ENCODE measurements at regions not wholly inside any gene's neighbourhood (a gene's known extent, or its start where the extent isn't known, plus 50 kb on each side); places are given as distances from the start of the nearest gene placed in this dataset.

GRCh38 chr17:77281122-77281903, 140.5 kb downstream of the SEC14L1 start (continued):
- TF ChIP-seq ZNF766 (CRISPR knock-in tag; IDR thresholded peaks at IDR 0.05; ENCODE audit: borderline replicate concordance) (no peak), SIN3B (IDR thresholded peaks at IDR 0.05; ENCODE audit: low read length) (no peak), KDM2A (CRISPR knock-in tag; IDR thresholded peaks at IDR 0.05; ENCODE audit: borderline replicate concordance, low read depth) (peak; percentile 73; the same call in 1 of the 2 replicates), LRRFIP1 (CRISPR knock-in tag; conservative IDR thresholded peaks at IDR 0.05) (0 out of 2 replicates have a peak, but pooled peaks have one; percentile 72), ZNF598 (CRISPR knock-in tag; IDR thresholded peaks at IDR 0.05; ENCODE audit: borderline replicate concordance) (peak; percentile 89), NBN (conservative IDR thresholded peaks at IDR 0.05) (no peak), BCL6 (CRISPR knock-in tag; IDR thresholded peaks at IDR 0.05) (peak; percentile 60), ZMYM4 (CRISPR knock-in tag; IDR thresholded peaks at IDR 0.05) (peak; percentile 49), SMC3 (IDR thresholded peaks at IDR 0.05; ENCODE audit: low read length) (no peak; the same call in 1 of the 2 replicates), DRAP1 (CRISPR knock-in tag; IDR thresholded peaks at IDR 0.05) (peak; percentile 51; the same call in 1 of the 2 replicates), SOX5 (CRISPR knock-in tag; IDR thresholded peaks at IDR 0.05; ENCODE audit: borderline replicate concordance) (no peak), IRF9 (CRISPR knock-in tag; IDR thresholded peaks at IDR 0.05; ENCODE audit: borderline replicate concordance) (peak; percentile 55; the same call in 1 of the 2 replicates), ZNF577 (CRISPR knock-in tag; IDR thresholded peaks at IDR 0.05; ENCODE audit: borderline replicate concordance, low read depth) (no peak), ZNF275 (CRISPR knock-in tag; IDR thresholded peaks at IDR 0.05; ENCODE audit: borderline replicate concordance) (no peak; the same call in 1 of the 2 replicates), FLYWCH1 (CRISPR knock-in tag; IDR thresholded peaks at IDR 0.05) (no peak), ZNF362 (CRISPR knock-in tag; IDR thresholded peaks at IDR 0.05; ENCODE audit: borderline replicate concordance) (no peak), ZNF138 (CRISPR knock-in tag; IDR thresholded peaks at IDR 0.05; ENCODE audit: low read depth) (peak; percentile 57; the same call in 1 of the 2 replicates), ZNF12 (CRISPR knock-in tag; IDR thresholded peaks at IDR 0.05) (no peak; the same call in 1 of the 2 replicates), MXI1 (IDR thresholded peaks at IDR 0.05; ENCODE audit: borderline replicate concordance, low read depth, low read length) (peak; percentile 64; the same call in 2 of the 3 replicates), ZNF570 (CRISPR knock-in tag; IDR thresholded peaks at IDR 0.05; ENCODE audit: borderline replicate concordance) (no peak), REPIN1 (CRISPR knock-in tag; IDR thresholded peaks at IDR 0.05; ENCODE audit: borderline replicate concordance, low read depth) (no peak; the same call in 1 of the 2 replicates), ZBTB42 (CRISPR knock-in tag; IDR thresholded peaks at IDR 0.05) (no peak), ZSCAN31 (CRISPR knock-in tag; IDR thresholded peaks at IDR 0.05; ENCODE audit: low read depth) (peak; percentile 94; the same call in 1 of the 2 replicates), NFE2 (CRISPR knock-in tag; IDR thresholded peaks at IDR 0.05) (no peak)

Measured in HepG2 (cell line).